ENCODE measurements at regions not wholly inside any gene's neighbourhood (a gene's known extent, or its start where the extent isn't known, plus 50 kb on each side); places are given as distances from the start of the nearest gene placed in this dataset.
"Not testable (repeated sequence)": the region's sequence is repeated elsewhere in the genome, so short reads cannot be mapped to it uniquely, and the experiment has no call there.

GRCh38 chr5:58172946-58173345, 286.9 kb downstream of the PLK2 start:
- no peak overlapping the region for H3K4me3 ChIP-seq (ENCODE audit: low read depth in 1 of 2, low read length in 2 of 2)
- ATAC-seq (ENCODE audit: insufficient read depth, low read depth) = no peak
- no peaks in the 10 kb centered on the region for H3K4me1 ChIP-seq (ENCODE audit: insufficient read depth, low read length)
- no peak overlapping the region for H2AFZ ChIP-seq (ENCODE audit: low read depth, low read length)
- H3K79me2 ChIP-seq (ENCODE audit: insufficient read depth, low read length) = no peaks in the 10 kb centered on the region
- DNase-seq = no peak
- no peak overlapping the region for H3K27ac ChIP-seq (ENCODE audit: low read length)
- no peaks in the 10 kb centered on the region for H3K27me3 ChIP-seq (ENCODE audit: insufficient read depth, low read length, poor library complexity)
- H3K9ac ChIP-seq (ENCODE audit: low read depth, low read length) = no peak overlapping the region
- H3K36me3 ChIP-seq (ENCODE audit: insufficient read depth, low read length) = no peaks in the 10 kb centered on the region
- no peak overlapping the region for H3K4me2 ChIP-seq (ENCODE audit: insufficient read depth, low read length)
- H3K9me3 ChIP-seq (ENCODE audit: insufficient read depth, low read length, severe bottlenecking) = no peaks in the 10 kb centered on the region
- no peaks in the 10 kb centered on the region for H4K20me1 ChIP-seq (ENCODE audit: insufficient read depth, low read length)
- TF ChIP-seq EZH2 (IDR thresholded peaks at IDR 0.05; ENCODE audit: borderline replicate concordance, low read depth, low read length, severe bottlenecking) (no peak), CTCF (IDR thresholded peaks at IDR 0.05; ENCODE audit: borderline replicate concordance, extremely low read depth, low read length, poor library complexity, severe bottlenecking) (no peak)

- TF ChIP-seq CTCF (IDR thresholded peaks at IDR 0.05; ENCODE audit: borderline replicate concordance, extremely low read depth, low read length, poor library complexity, severe bottlenecking) (no peak), EZH2 (IDR thresholded peaks at IDR 0.05; ENCODE audit: borderline replicate concordance, low read depth, low read length, severe bottlenecking) (no peak)
- no peaks in the 10 kb centered on the region for H3K9me3 ChIP-seq (ENCODE audit: insufficient read depth, low read length, severe bottlenecking)
- no peak overlapping the region for H3K4me2 ChIP-seq (ENCODE audit: insufficient read depth, low read length)
- ATAC-seq (ENCODE audit: insufficient read depth, low read depth) (no peak), DNase-seq (no peak)
- no peaks in the 10 kb centered on the region for H4K20me1 ChIP-seq (ENCODE audit: insufficient read depth, low read length)
- no peak overlapping the region for H2AFZ ChIP-seq (ENCODE audit: low read depth, low read length)
- no peak overlapping the region for H3K9ac ChIP-seq (ENCODE audit: low read depth, low read length)
- no peaks in the 10 kb centered on the region for H3K36me3 ChIP-seq (ENCODE audit: insufficient read depth, low read length)
- H3K79me2 ChIP-seq (ENCODE audit: insufficient read depth, low read length) = no peaks in the 10 kb centered on the region
- no peak overlapping the region for H3K27ac ChIP-seq (ENCODE audit: low read length)
- no peaks in the 10 kb centered on the region for H3K27me3 ChIP-seq (ENCODE audit: insufficient read depth, low read length, poor library complexity)
- H3K4me1 ChIP-seq (ENCODE audit: insufficient read depth, low read length) = no peaks in the 10 kb centered on the region
- H3K4me3 ChIP-seq (ENCODE audit: low read depth in 1 of 2, low read length in 2 of 2) = no peak overlapping the region
Observed at GRCh38 chr5:58165152-58165551, 294.7 kb downstream of the PLK2 start.

GRCh38 chr5:58161889-58162288, 298.0 kb downstream of the PLK2 start:
- H3K4me2 ChIP-seq (ENCODE audit: insufficient read depth, low read length); H3K79me2 ChIP-seq (ENCODE audit: insufficient read depth, low read length); H3K4me3 ChIP-seq (ENCODE audit: low read depth in 1 of 2, low read length in 2 of 2); DNase-seq; H3K4me1 ChIP-seq (ENCODE audit: insufficient read depth, low read length); H3K9me3 ChIP-seq (ENCODE audit: insufficient read depth, low read length, severe bottlenecking); H3K36me3 ChIP-seq (ENCODE audit: insufficient read depth, low read length); H3K9ac ChIP-seq (ENCODE audit: low read depth, low read length); H3K27me3 ChIP-seq (ENCODE audit: insufficient read depth, low read length, poor library complexity); H3K27ac ChIP-seq (ENCODE audit: low read length); ATAC-seq (ENCODE audit: insufficient read depth, low read depth); H4K20me1 ChIP-seq (ENCODE audit: insufficient read depth, low read length); H2AFZ ChIP-seq (ENCODE audit: low read depth, low read length): not testable (repeated sequence)

GRCh38 chr5:58156973-58157701, 302.7 kb downstream of the PLK2 start:
- no peak overlapping the region for H3K4me2 ChIP-seq (ENCODE audit: insufficient read depth, low read length)

More at GRCh38 chr5:58156973-58157701, 302.7 kb downstream of the PLK2 start:
- TF ChIP-seq EZH2 (IDR thresholded peaks at IDR 0.05; ENCODE audit: borderline replicate concordance, low read depth, low read length, severe bottlenecking) (no peak), CTCF (IDR thresholded peaks at IDR 0.05; ENCODE audit: borderline replicate concordance, extremely low read depth, low read length, poor library complexity, severe bottlenecking) (no peak)
- no peak overlapping the region for H3K27ac ChIP-seq (ENCODE audit: low read length)
- no peaks in the 10 kb centered on the region for H3K4me1 ChIP-seq (ENCODE audit: insufficient read depth, low read length)
- ATAC-seq (ENCODE audit: insufficient read depth, low read depth) = no peak
- H4K20me1 ChIP-seq (ENCODE audit: insufficient read depth, low read length) = no peaks in the 10 kb centered on the region
- H3K36me3 ChIP-seq (ENCODE audit: insufficient read depth, low read length) = no peaks in the 10 kb centered on the region
- H3K4me3 ChIP-seq (ENCODE audit: low read depth in 1 of 2, low read length in 2 of 2) = no peak overlapping the region
- H3K9me3 ChIP-seq (ENCODE audit: insufficient read depth, low read length, severe bottlenecking) = no peaks in the 10 kb centered on the region
- no peak overlapping the region for H2AFZ ChIP-seq (ENCODE audit: low read depth, low read length)
- H3K9ac ChIP-seq (ENCODE audit: low read depth, low read length) = no peak overlapping the region
- DNase-seq = no peak
- H3K79me2 ChIP-seq (ENCODE audit: insufficient read depth, low read length) = no peaks in the 10 kb centered on the region
- peaks cover 4% of the 10 kb centered on the region for H3K27me3 ChIP-seq (ENCODE audit: insufficient read depth, low read length, poor library complexity)
